H1 (cell line): ENCODE measurements at regions not wholly inside any gene's neighbourhood (a gene's known extent, or its start where the extent isn't known, plus 50 kb on each side); places are given as distances from the start of the nearest gene placed in this dataset.

Experiments
- GABPA ChIP-seq: IDR thresholded peaks from 2 replicates; pipeline ENCODE4 v1.6.1; 2011; ENCODE audit warnings: mild to moderate bottlenecking, low read length, moderate library complexity, borderline replicate concordance; ENCODE audit not compliant: insufficient read depth
- JUN ChIP-seq: IDR thresholded peaks from 2 replicates; pipeline ENCODE4 v1.6.1; 2011; ENCODE audit warnings: low read depth, mild to moderate bottlenecking, improper control_type of control experiment, low read length
- SP4 ChIP-seq: IDR thresholded peaks from 2 replicates; pipeline ENCODE4 v1.6.1; 2012; ENCODE audit warnings: low read length, inconsistent platforms
- TAF1 ChIP-seq: IDR thresholded peaks from 2 replicates; pipeline ENCODE4 v1.6.1; 2011; ENCODE audit warnings: mild to moderate bottlenecking, low read depth, low read length
- TAF7 ChIP-seq: optimal IDR thresholded peaks from 2 replicates; pipeline ENCODE3; 2011; ENCODE audit warnings: low read depth, mild to moderate bottlenecking, inconsistent platforms, low read length, moderate library complexity, borderline replicate concordance

DNA sequence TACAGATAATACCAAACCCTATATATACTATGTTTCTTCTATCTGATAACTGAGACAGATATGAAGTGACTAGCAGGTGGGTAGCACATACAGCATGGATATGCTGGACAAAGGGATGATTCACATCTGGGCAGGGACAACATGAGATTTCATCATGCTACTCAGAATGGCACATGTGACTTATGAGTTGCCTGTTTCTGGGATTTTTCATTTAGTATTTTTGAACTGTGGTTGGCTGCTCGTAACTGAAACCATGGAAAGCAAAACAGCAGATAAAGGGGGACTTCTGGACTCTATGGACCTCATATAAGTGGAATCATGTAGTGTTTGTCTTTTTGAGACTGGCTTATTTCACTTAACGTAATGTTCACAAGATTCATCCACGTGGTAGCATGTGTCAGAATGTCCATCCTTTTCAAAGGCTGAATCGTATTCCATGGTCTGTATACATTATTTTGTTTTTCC lies 883.0 kb downstream of the TBC1D22A start (continued):
- TF ChIP-seq TAF7 (no peak), GABPA (no peak), SP4 (no peak), TAF1 (no peak), JUN (no peak)
